H1 (cell line): ENCODE measurements at regions not wholly inside any gene's neighbourhood (a gene's known extent, or its start where the extent isn't known, plus 50 kb on each side); places are given as distances from the start of the nearest gene placed in this dataset.

Source experiments
- CTCF ChIA-PET: fragments of 300-600 bp; sonication (Branson Sonifier 250); formaldehyde crosslinking; loops from one replicate; lab custom pipeline; 2021; ENCODE audit not compliant: partially characterized antibody; lab: Charles Lee
- POLR2A ChIA-PET: fragments of 300-600 bp; sonication (Branson Sonifier 250); formaldehyde crosslinking; loops from one replicate; lab custom pipeline; 2021; ENCODE audit warnings: inconsistent platforms; ENCODE audit not compliant: partially characterized antibody; lab: Charles Lee
- DNase-seq, 2 experiments: peaks; one replicate each; pipeline versions ENCODE4 v3.0.0 to v3.0.0-alpha.2; 2010 to 2022; ENCODE audit warnings: low spot score in 2 of 2, low read depth in 1 of 2, mixed read lengths in 1 of 2
- FAIRE-seq: peaks from 2 replicates; lab custom pipeline; 2011; peaks lifted over from hg19 to GRCh38; lab: Jason Lieb, UNC
- H2AFZ ChIP-seq: 2 replicates; pipeline ENCODE4 v1.8.1; 2012; ENCODE audit warnings: low read length, inconsistent platforms
- H2AK5ac ChIP-seq: 2 replicates; pipeline ENCODE4 v1.6.1; 2013; ENCODE audit warnings: low read depth, low read length
- H2BK120ac ChIP-seq: replicated peaks from 2 replicates; pipeline ENCODE3; 2013; ENCODE audit warnings: low read depth, low read length, inconsistent platforms
- H2BK12ac ChIP-seq: 2 replicates; pipeline ENCODE4 v1.6.1; 2013; ENCODE audit warnings: low read depth, low read length
- H2BK15ac ChIP-seq: 2 replicates; pipeline ENCODE4 v1.6.1; 2013; ENCODE audit warnings: low read length
- H2BK20ac ChIP-seq: 2 replicates; pipeline ENCODE4 v1.6.1; 2013; ENCODE audit warnings: low read length
- H2BK5ac ChIP-seq: 2 replicates; pipeline ENCODE4 v1.6.1; 2013; ENCODE audit warnings: low read depth, low read length
- H3K14ac ChIP-seq: 2 replicates; pipeline ENCODE4 v1.6.1; 2013; ENCODE audit warnings: inconsistent platforms; ENCODE audit not compliant: insufficient read length
- H3K18ac ChIP-seq: 2 replicates; pipeline ENCODE4 v1.6.1; 2013; ENCODE audit warnings: low read length; ENCODE audit errors: extremely low read depth
- H3K23ac ChIP-seq: 2 replicates; pipeline ENCODE4 v1.6.1; 2013; ENCODE audit warnings: inconsistent platforms; ENCODE audit not compliant: insufficient read length
- H3K23me2 ChIP-seq: 2 replicates; pipeline ENCODE4 v1.6.1; 2013; ENCODE audit warnings: low read depth, low read length
- H3K27ac ChIP-seq: 2 replicates; pipeline ENCODE4 v1.6.1; 2011; ENCODE audit warnings: low read depth, low read length, inconsistent platforms
- H3K27me3 ChIP-seq, 4 experiments: replicated peaks in 1 of 4; 1 replicate in 1 of 4; 2 replicates in 3 of 4; pipeline versions ENCODE4 v1.6.1 to v1.8.1; 2011 to 2013; ENCODE audit warnings: low read length in 3 of 4, mild to moderate bottlenecking in 3 of 4, inconsistent platforms in 2 of 4, mixed read lengths in 2 of 4, moderate library complexity in 1 of 4; ENCODE audit not compliant: control insufficient read depth in 3 of 4, insufficient read depth in 3 of 4; ENCODE audit errors: extremely low read depth in 1 of 4
- H3K36me3 ChIP-seq, 4 experiments: 2 replicates each; pipeline versions ENCODE4 v1.6.1 to v1.8.1; 2011 to 2013; ENCODE audit warnings: mild to moderate bottlenecking in 4 of 4, low read length in 3 of 4, moderate library complexity in 2 of 4, control low read depth in 1 of 4, inconsistent platforms in 1 of 4; ENCODE audit not compliant: insufficient read depth in 4 of 4, control insufficient read depth in 2 of 4
- H3K4ac ChIP-seq: replicated peaks from 2 replicates; pipeline ENCODE3; 2013; ENCODE audit warnings: low read length, low read depth, mixed read lengths, inconsistent platforms; ENCODE audit not compliant: insufficient read length
- H3K4me1 ChIP-seq, 4 experiments: replicated peaks in 1 of 4; 1 replicate in 1 of 4; 2 replicates in 3 of 4; pipeline versions ENCODE4 v1.6.1 to v1.8.1; 2011 to 2013; ENCODE audit warnings: low read length in 3 of 4, inconsistent platforms in 2 of 4, mixed read lengths in 1 of 4; ENCODE audit not compliant: insufficient read depth in 4 of 4, control insufficient read depth in 3 of 4
- H3K4me2 ChIP-seq, 2 experiments: 2 replicates each; pipeline versions ENCODE4 v1.6.1 to v1.8.1; 2011 to 2013; ENCODE audit warnings: low read depth in 2 of 2, low read length in 2 of 2, control low read depth in 1 of 2, inconsistent platforms in 1 of 2, mild to moderate bottlenecking in 1 of 2; ENCODE audit not compliant: insufficient read depth in 1 of 2
- H3K4me3 ChIP-seq, 4 experiments: fragments of 200-600, 300-600 bp in 1 of 4; sonication (generic), shearing (Covaris generic), sonication (Bioruptor Twin) in 1 of 4; 2 replicates each; pipeline versions ENCODE4 v1.5.1 to v1.8.1; 2011 to 2016; ENCODE audit warnings: low read length in 4 of 4, low read depth in 3 of 4, control low read depth in 2 of 4, inconsistent platforms in 2 of 4, mild to moderate bottlenecking in 2 of 4, mixed read lengths in 1 of 4, moderate library complexity in 1 of 4; ENCODE audit not compliant: insufficient read depth in 2 of 4; ENCODE audit errors: extremely low read depth in 1 of 4
- H3K56ac ChIP-seq: replicated peaks from 2 replicates; pipeline ENCODE3; 2013; ENCODE audit warnings: low read depth, mild to moderate bottlenecking, mixed read lengths, low read length, inconsistent platforms; ENCODE audit not compliant: insufficient read length
- H3K79me1 ChIP-seq: 2 replicates; pipeline ENCODE4 v1.6.1; 2013; ENCODE audit warnings: low read depth, low read length, control low read depth
- H3K79me2 ChIP-seq, 2 experiments: 2 replicates each; pipeline versions ENCODE4 v1.6.1 to v1.8.1; 2012 to 2013; ENCODE audit warnings: low read length in 2 of 2, mild to moderate bottlenecking in 2 of 2, inconsistent platforms in 1 of 2; ENCODE audit not compliant: insufficient read depth in 2 of 2, control insufficient read depth in 1 of 2
- H3K9ac ChIP-seq, 4 experiments: replicated peaks in 1 of 4; 1 replicate in 1 of 4; 2 replicates in 3 of 4; pipeline versions ENCODE4 v1.6.1 to v1.8.1; 2011 to 2013; ENCODE audit warnings: low read depth in 3 of 4, low read length in 3 of 4, control low read depth in 2 of 4, mild to moderate bottlenecking in 2 of 4, moderate library complexity in 2 of 4, inconsistent platforms in 1 of 4; ENCODE audit errors: extremely low read depth in 1 of 4
- H3K9me3 ChIP-seq, 2 experiments: 2 replicates each; pipeline versions ENCODE4 v1.6.1 to v1.8.1; 2012 to 2013; ENCODE audit warnings: mild to moderate bottlenecking in 2 of 2, moderate library complexity in 2 of 2, control low read depth in 1 of 2, inconsistent platforms in 1 of 2, low read depth in 1 of 2, low read length in 1 of 2, mixed read lengths in 1 of 2; ENCODE audit not compliant: insufficient read depth in 2 of 2
- H4K20me1 ChIP-seq, 2 experiments: replicated peaks in 1 of 2; 2 replicates each; pipeline versions ENCODE3 to v1.8.1; 2011 to 2013; ENCODE audit warnings: inconsistent platforms in 2 of 2, low read length in 2 of 2, mild to moderate bottlenecking in 1 of 2; ENCODE audit not compliant: insufficient read depth in 2 of 2, control insufficient read depth in 1 of 2
- H4K5ac ChIP-seq: 2 replicates; pipeline ENCODE4 v1.6.1; 2013; ENCODE audit warnings: low read length, low read depth, mixed read lengths, inconsistent platforms; ENCODE audit not compliant: insufficient read length
- H4K8ac ChIP-seq: 2 replicates; pipeline ENCODE4 v1.8.0; 2013; ENCODE audit warnings: mild to moderate bottlenecking, moderate library complexity, low read length, inconsistent platforms; ENCODE audit not compliant: insufficient read depth; ENCODE audit errors: extremely low read depth
- H4K91ac ChIP-seq: replicated peaks from 2 replicates; pipeline ENCODE3; 2013; ENCODE audit warnings: low read length, mixed read lengths, inconsistent platforms; ENCODE audit not compliant: insufficient read length
- ATF2 ChIP-seq: IDR thresholded peaks from 2 replicates; pipeline ENCODE4 v1.6.1; 2012; ENCODE audit warnings: low read length, inconsistent platforms
- BACH1 ChIP-seq: IDR thresholded peaks from 2 replicates; pipeline ENCODE4 v1.6.1; 2012; ENCODE audit warnings: low read length, improper control_type of control experiment
- BCL11A ChIP-seq, 2 experiments: IDR thresholded peaks; one replicate each; pipeline ENCODE4 v1.6.1; 2011; ENCODE audit warnings: low read depth in 2 of 2, low read length in 2 of 2, mild to moderate bottlenecking in 2 of 2
- CTBP2 ChIP-seq: IDR thresholded peaks from 2 replicates; pipeline ENCODE4 v1.7.0; 2011; ENCODE audit warnings: borderline replicate concordance, mild to moderate bottlenecking, moderate library complexity, mixed read lengths, low read length; ENCODE audit not compliant: insufficient read depth, insufficient read length
- SIN3A ChIP-seq, 2 experiments: IDR thresholded peaks in 1 of 2; conservative IDR thresholded peaks in 1 of 2; 2 replicates each; pipeline ENCODE4 v1.6.1; 2011 to 2012; ENCODE audit warnings: low read length in 2 of 2, improper control_type of control experiment in 1 of 2, low read depth in 1 of 2, mild to moderate bottlenecking in 1 of 2
- TCF12 ChIP-seq: IDR thresholded peaks from 2 replicates; pipeline ENCODE4 v1.6.1; 2011; ENCODE audit warnings: low read depth, mild to moderate bottlenecking, low read length
- TEAD4 ChIP-seq: IDR thresholded peaks from 2 replicates; pipeline ENCODE4 v1.6.1; 2012; ENCODE audit warnings: low read depth, low read length, inconsistent platforms, mixed read lengths
- WGBS, 2 experiments: shearing (Covaris generic) in 1 of 2; methylation state at CpG; one replicate each; pipeline versions ENCODE4 v1.1.6 to v1.1.7; 2013 to 2015; ENCODE audit warnings: low lambda C conversion rate in 2 of 2, mixed read lengths in 2 of 2, inconsistent platforms in 1 of 2, low coverage in 1 of 2, missing lambda C conversion rate in 1 of 2; ENCODE audit not compliant: insufficient replicate concordance in 2 of 2, insufficient coverage in 1 of 2, insufficient read length in 1 of 2; ENCODE audit errors: extremely low coverage in 1 of 2, missing lambda C conversion rate in 1 of 2; 5-methylcytosine and 5-hydroxymethylcytosine counted together

GRCh38 chr1:157407917-157408525, 144.3 kb downstream of the FCRL5 start:
- H3K9me3 ChIP-seq = no peaks in the 10 kb centered on the region
- WGBS, 2 experiments = 74% methylated on average over 6 of the region's 6 CpGs; no CpG with 5 or more reads in 1 of the 2 experiments
- no peaks in the 10 kb centered on the region for H4K20me1 ChIP-seq
- H4K91ac ChIP-seq = no peak overlapping the region
- ChIA-PET CTCF (no interaction called here), POLR2A (no interaction called here)
- H2BK15ac ChIP-seq = no peak overlapping the region
- H2AK5ac ChIP-seq = no peak overlapping the region
- peaks cover 0 to 4% (median under 1%) of the 10 kb centered on the region in 4 experiments; a peak in 3 of 7 replicates for H3K4me1 ChIP-seq
- H3K23ac ChIP-seq = no peak overlapping the region
- H3K14ac ChIP-seq = no peak overlapping the region
- no peak overlapping the region for H2BK5ac ChIP-seq
- TF ChIP-seq CTBP2 (no peak), BCL11A (IDR thresholded peaks at IDR 0.05; ENCODE audit: low read depth in 2 of 2, low read length in 2 of 2) (no peak), TCF12 (no peak), TEAD4 (no peak), BACH1 (no peak), ATF2 (no peak), SIN3A (conservative IDR thresholded peaks at IDR 0.05 in 1 of 2, IDR thresholded peaks at IDR 0.05 in 1 of 2; ENCODE audit: low read depth in 1 of 2, low read length in 2 of 2) (no peak)
- H3K9ac ChIP-seq = no peak overlapping the region
- H3K23me2 ChIP-seq = no peaks in the 10 kb centered on the region
- no peak overlapping the region for H4K8ac ChIP-seq
- no peak overlapping the region for H2BK12ac ChIP-seq
- no peak overlapping the region for H4K5ac ChIP-seq
- FAIRE-seq = no peak
- H2AFZ ChIP-seq = no peak overlapping the region
- H3K79me2 ChIP-seq = no peaks in the 10 kb centered on the region
- H3K27me3 ChIP-seq = no peaks in the 10 kb centered on the region; a peak in 1 of 7 replicates
- no peak overlapping the region for H3K4me2 ChIP-seq
- DNase-seq = no peak
- no peak overlapping the region for H3K4ac ChIP-seq
- H3K27ac ChIP-seq = no peak overlapping the region
- no peaks in the 10 kb centered on the region for H3K36me3 ChIP-seq
- no peak overlapping the region for H2BK120ac ChIP-seq
- H3K4me3 ChIP-seq = no peak overlapping the region
- no peak overlapping the region for H3K56ac ChIP-seq
- H3K79me1 ChIP-seq = no peaks in the 10 kb centered on the region
- no peak overlapping the region for H2BK20ac ChIP-seq
- no peak overlapping the region for H3K18ac ChIP-seq
